ENCODE measurements at regions not wholly inside any gene's neighbourhood (a gene's known extent, or its start where the extent isn't known, plus 50 kb on each side); places are given as distances from the start of the nearest gene placed in this dataset.
A peak's percentile ranks its signal among the peaks of the same experiment; 100 is the strongest.

GRCh38 chr3:30169487-30169886 is 436.9 kb upstream of the TGFBR2 start:
- DNase-seq (ENCODE audit: low read depth): no peak

- DNase-seq (ENCODE audit: low read depth): no peak
Measured at GRCh38 chr3:30170681-30171438, 435.5 kb upstream of the TGFBR2 start.

- DNase-seq (ENCODE audit: low read depth): no peak
Measured at GRCh38 chr3:30174357-30174756, 432.0 kb upstream of the TGFBR2 start.

- no peak for DNase-seq (ENCODE audit: low read depth)
Measured at GRCh38 chr3:30180310-30181177, 425.9 kb upstream of the TGFBR2 start.

GRCh38 chr3:30181178-30181465 is 425.3 kb upstream of the TGFBR2 start:
- DNase-seq (ENCODE audit: low read depth): no peak

- no peak for DNase-seq (ENCODE audit: low read depth)
Measured at GRCh38 chr3:30181581-30181980, 424.8 kb upstream of the TGFBR2 start.

GRCh38 chr3:30183421-30183820 is 423.0 kb upstream of the TGFBR2 start:
- DNase-seq (ENCODE audit: low read depth): no peak

- DNase-seq (ENCODE audit: low read depth): no peak
Measured at GRCh38 chr3:30184091-30184810, 422.1 kb upstream of the TGFBR2 start.

- DNase-seq (ENCODE audit: low read depth): no peak
Measured at GRCh38 chr3:30185872-30186271, 420.5 kb upstream of the TGFBR2 start.

- DNase-seq (ENCODE audit: low read depth): no peak
Measured at GRCh38 chr3:30186741-30187219, 419.6 kb upstream of the TGFBR2 start.

GRCh38 chr3:30187366-30187765 is 419.0 kb upstream of the TGFBR2 start:
- DNase-seq (ENCODE audit: low read depth): no peak

GRCh38 chr3:30188713-30189112 is 417.7 kb upstream of the TGFBR2 start:
- no peak for DNase-seq (ENCODE audit: low read depth)

- DNase-seq (ENCODE audit: low read depth): no peak
Measured at GRCh38 chr3:30189900-30190299, 416.5 kb upstream of the TGFBR2 start.

- DNase-seq (ENCODE audit: low read depth): no peak
Measured at GRCh38 chr3:30193625-30194044, 412.8 kb upstream of the TGFBR2 start.

GRCh38 chr3:30195352-30195751 is 411.0 kb upstream of the TGFBR2 start:
- no peak for DNase-seq (ENCODE audit: low read depth)

- no peak for DNase-seq (ENCODE audit: low read depth)
Measured at GRCh38 chr3:30198162-30198561, 408.2 kb upstream of the TGFBR2 start.

GRCh38 chr3:30199096-30199759 is 407.2 kb upstream of the TGFBR2 start:
- peak; percentile 55 for DNase-seq (ENCODE audit: low read depth)

- no peak for DNase-seq (ENCODE audit: low read depth)
Measured at GRCh38 chr3:30199855-30200254, 406.5 kb upstream of the TGFBR2 start.

- DNase-seq (ENCODE audit: low read depth): no peak
Measured at GRCh38 chr3:30201715-30202114, 404.7 kb upstream of the TGFBR2 start.

- DNase-seq (ENCODE audit: low read depth): no peak
Measured at GRCh38 chr3:30203301-30203700, 403.1 kb upstream of the TGFBR2 start.

GRCh38 chr3:30204126-30204525 is 402.3 kb upstream of the TGFBR2 start:
- no peak for DNase-seq (ENCODE audit: low read depth)

- DNase-seq (ENCODE audit: low read depth): no peak
Measured at GRCh38 chr3:30206051-30206450, 400.4 kb upstream of the TGFBR2 start.

All from stimulated activated CD8-positive, alpha-beta memory T cell treated with anti-CD3 and anti-CD28 coated beads, Interleukin-15, amount 100 ng/mL, for 24 hours (primary cell).